ENCODE measurements at regions not wholly inside any gene's neighbourhood (a gene's known extent, or its start where the extent isn't known, plus 50 kb on each side); places are given as distances from the start of the nearest gene placed in this dataset.

DNA sequence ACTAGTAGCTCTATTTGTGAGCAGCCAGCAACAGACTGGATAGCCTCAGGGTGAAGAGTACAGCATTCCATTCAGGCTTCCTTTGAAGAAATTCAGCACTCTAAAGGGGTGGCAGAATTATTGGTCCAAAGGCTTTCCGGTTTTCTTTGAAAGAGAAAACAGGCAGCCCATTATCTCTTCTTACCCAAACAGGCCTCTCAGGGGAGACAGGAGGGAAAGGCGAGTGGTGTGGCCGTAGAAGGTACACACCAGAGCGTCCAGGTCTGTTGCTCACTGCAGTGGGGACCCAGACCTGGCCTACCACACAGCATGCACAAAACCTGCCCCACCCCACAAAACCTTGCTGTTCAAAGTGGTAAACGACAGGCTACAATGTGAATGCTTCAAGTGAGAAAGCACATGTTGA is 83.3 kb downstream of the ZNF608 start:
- peaks cover 0 to 3% (median 0%) of the 10 kb centered on the region in 4 experiments for H3K36me3 ChIP-seq (ENCODE audit: control insufficient read depth in 4 of 4, insufficient read depth in 4 of 4, low read length in 3 of 4)
- WGBS (ENCODE audit: insufficient coverage): 100% methylated on average over 2 of the region's 5 CpGs
- no peak overlapping the region for H3K27ac ChIP-seq (ENCODE audit: insufficient read depth in 1 of 2, low read depth in 1 of 2, low read length in 2 of 2, poor library complexity in 1 of 2, severe bottlenecking in 2 of 2)

DNA sequence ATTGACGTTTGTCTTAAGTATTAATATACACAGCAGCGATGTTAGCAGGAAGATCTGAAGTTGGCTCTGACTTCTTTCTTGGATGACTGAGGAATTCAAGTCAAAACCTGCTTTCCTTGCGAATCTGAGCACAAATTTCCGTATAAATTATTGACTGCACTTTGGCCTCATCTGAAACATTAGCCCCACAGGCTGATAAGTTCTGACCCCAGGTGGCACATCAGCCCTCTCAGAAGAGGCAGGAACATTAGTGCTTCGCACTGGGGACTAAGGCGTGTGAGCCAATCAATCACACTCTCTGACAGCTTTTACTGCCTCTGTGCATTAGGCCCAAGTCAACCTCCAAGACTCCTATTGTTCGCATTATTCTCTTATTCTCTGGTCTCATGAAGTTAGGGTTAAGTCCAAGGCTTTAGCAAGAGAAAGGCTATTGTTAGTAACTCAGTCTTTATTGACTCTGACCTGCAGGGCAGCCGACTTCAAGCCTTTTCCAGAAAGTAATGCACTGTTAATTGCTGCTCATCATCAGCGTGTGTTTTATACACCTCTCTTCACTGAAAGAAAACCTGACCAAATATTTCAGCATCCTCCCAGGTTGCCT is 84.2 kb downstream of the ZNF608 start:
- CTCF ChIA-PET: no interaction called here
- 95% methylated on average over 8 of the region's 9 CpGs for WGBS (ENCODE audit: insufficient coverage)
- Histone ChIP-seq H3K4me1 (ENCODE audit: control extremely low read depth in 1 of 4, control insufficient read depth in 4 of 4, insufficient read depth in 4 of 4, low read length in 3 of 4) (peaks cover 14 to 26% (median 19%) of the 10 kb centered on the region in 4 experiments), H3K27me3 (replicated peaks in 2 of 5; ENCODE audit: control insufficient read depth in 4 of 5, insufficient read depth in 5 of 5, low read length in 4 of 5) (no peaks in the 10 kb centered on the region), H3K4me3 (ENCODE audit: control insufficient read depth in 1 of 7, extremely low read depth in 1 of 7, insufficient read depth in 4 of 7, low read depth in 2 of 7, low read length in 6 of 7) (no peak overlapping the region), H3K27ac (ENCODE audit: insufficient read depth in 1 of 2, low read depth in 1 of 2, low read length in 2 of 2, poor library complexity in 1 of 2, severe bottlenecking in 2 of 2) (no peak overlapping the region), H3K9me3 (ENCODE audit: control extremely low read depth in 1 of 5, control insufficient read depth in 4 of 5, insufficient read depth in 2 of 5, low read depth in 1 of 5, low read length in 4 of 5) (no peaks in the 10 kb centered on the region), H3K36me3 (ENCODE audit: control insufficient read depth in 4 of 4, insufficient read depth in 4 of 4, low read length in 3 of 4) (no peaks in the 10 kb centered on the region)
- DNase-seq: no peak
- POLR2A ChIA-PET: no interaction called here

More for the DNA sequence above, 83.3 kb downstream of the ZNF608 start:
- ChIA-PET POLR2A (no interaction called here), CTCF (no interaction called here)
- Histone ChIP-seq H3K9me3 (ENCODE audit: control extremely low read depth in 1 of 5, control insufficient read depth in 4 of 5, insufficient read depth in 2 of 5, low read depth in 1 of 5, low read length in 4 of 5) (no peaks in the 10 kb centered on the region), H3K27me3 (replicated peaks in 2 of 5; ENCODE audit: control insufficient read depth in 4 of 5, insufficient read depth in 5 of 5, low read length in 4 of 5) (no peaks in the 10 kb centered on the region), H3K4me1 (ENCODE audit: control extremely low read depth in 1 of 4, control insufficient read depth in 4 of 4, insufficient read depth in 4 of 4, low read length in 3 of 4) (peaks cover 14 to 23% (median 19%) of the 10 kb centered on the region in 4 experiments), H3K4me3 (ENCODE audit: control insufficient read depth in 1 of 7, extremely low read depth in 1 of 7, insufficient read depth in 4 of 7, low read depth in 2 of 7, low read length in 6 of 7) (no peak overlapping the region)
- no peak for DNase-seq

DNA sequence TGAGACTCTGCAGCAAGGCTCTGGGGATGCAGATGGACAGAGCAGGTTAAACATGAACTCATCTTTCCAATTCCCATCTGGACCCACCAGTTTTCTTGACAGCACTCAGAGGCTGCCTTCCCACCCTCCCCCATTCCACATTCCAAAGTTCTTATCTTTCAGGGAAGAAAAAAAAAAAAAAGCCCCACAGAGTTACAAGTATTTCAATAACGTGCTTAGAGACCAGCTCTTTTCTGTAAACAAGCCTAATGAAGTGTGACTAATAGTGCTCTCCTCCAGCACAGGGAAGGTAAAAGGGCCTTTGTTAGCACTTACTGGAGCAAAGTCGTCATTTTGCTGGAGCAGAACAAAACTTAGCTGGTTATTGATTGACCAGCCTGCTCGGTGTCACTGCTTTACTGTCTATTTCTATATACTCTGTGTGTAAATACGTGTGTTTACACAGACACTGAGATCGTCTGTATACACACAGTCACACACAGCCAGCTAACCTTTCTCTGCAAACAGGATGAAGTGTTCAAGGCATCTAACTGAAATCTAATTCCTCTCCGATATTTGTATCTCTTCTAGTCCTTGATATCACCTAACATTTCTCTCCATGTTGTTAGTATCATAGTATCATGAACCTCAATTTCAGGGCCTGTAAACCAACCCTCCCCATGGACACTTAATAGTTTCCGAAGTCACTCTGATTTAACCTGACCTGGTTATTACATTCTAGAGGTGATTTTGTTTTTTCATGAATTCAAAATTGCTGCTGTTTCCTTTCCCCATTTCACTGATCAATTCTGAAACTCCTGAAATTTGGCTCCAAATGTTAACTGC is 84.9 kb downstream of the ZNF608 start:
- Histone ChIP-seq H3K27ac (ENCODE audit: insufficient read depth in 1 of 2, low read depth in 1 of 2, low read length in 2 of 2, poor library complexity in 1 of 2, severe bottlenecking in 2 of 2) (no peak overlapping the region), H3K4me3 (ENCODE audit: control insufficient read depth in 1 of 7, extremely low read depth in 1 of 7, insufficient read depth in 4 of 7, low read depth in 2 of 7, low read length in 6 of 7) (no peak overlapping the region), H3K4me1 (ENCODE audit: control extremely low read depth in 1 of 4, control insufficient read depth in 4 of 4, insufficient read depth in 4 of 4, low read length in 3 of 4) (peaks cover 16 to 26% (median 19%) of the 10 kb centered on the region in 4 experiments), H3K9me3 (ENCODE audit: control extremely low read depth in 1 of 5, control insufficient read depth in 4 of 5, insufficient read depth in 2 of 5, low read depth in 1 of 5, low read length in 4 of 5) (no peaks in the 10 kb centered on the region), H3K36me3 (ENCODE audit: control insufficient read depth in 4 of 4, insufficient read depth in 4 of 4, low read length in 3 of 4) (no peaks in the 10 kb centered on the region), H3K27me3 (replicated peaks in 2 of 5; ENCODE audit: control insufficient read depth in 4 of 5, insufficient read depth in 5 of 5, low read length in 4 of 5) (no peaks in the 10 kb centered on the region)
- ChIA-PET CTCF (no interaction called here), POLR2A (interaction anchor here (0.7 kb wide), 1 partner anchor 8 kb away, joined by 3 read pairs; no protein-coding TSS in a partner anchor)
- WGBS (ENCODE audit: insufficient coverage): 100% methylated on average over 5 of the region's 7 CpGs
- no peak for DNase-seq

DNA sequence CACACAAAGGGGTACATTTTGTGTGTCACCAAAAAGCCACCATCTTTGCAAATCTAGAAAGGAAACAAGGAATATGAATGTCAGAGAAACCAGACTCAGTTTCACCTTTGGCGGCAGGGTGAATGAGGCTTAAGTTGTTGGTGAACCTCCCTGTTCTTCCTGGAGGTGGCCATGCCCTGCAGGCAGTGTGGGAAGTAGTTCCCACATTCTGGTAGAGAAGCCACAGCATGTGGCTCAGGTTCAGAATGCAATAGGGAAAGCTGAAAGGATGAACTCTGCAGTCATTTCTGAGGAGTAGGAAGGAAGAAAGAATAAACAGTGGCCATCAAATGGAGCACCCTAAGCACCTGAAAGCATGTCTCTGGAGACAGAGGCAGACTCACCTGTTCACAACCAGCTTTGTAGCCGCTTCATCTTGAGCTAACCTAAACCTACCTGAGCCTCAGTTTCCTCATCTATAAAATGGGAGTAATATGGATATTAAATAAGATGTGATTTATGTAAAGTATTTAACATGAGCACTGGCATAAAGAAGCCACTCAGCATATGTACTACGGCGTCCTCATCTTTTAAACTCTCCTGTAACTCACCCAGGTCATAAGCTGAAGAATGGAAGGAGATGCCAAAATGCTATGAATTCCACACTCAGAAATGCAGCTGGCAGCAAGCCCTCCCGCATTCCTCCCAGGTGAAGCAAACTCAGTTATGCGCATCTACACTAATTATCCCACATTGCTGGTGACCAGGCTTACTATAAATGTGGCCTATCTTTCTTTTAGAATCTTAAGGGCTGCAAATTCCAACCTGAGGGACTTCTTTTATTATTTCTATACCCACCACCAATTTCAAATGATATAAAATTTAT is 86.0 kb downstream of the ZNF608 start:
- 91% methylated on average over 4 of the region's 6 CpGs for WGBS (ENCODE audit: insufficient coverage)
- ChIA-PET POLR2A (interaction anchor here (0.7 kb wide), 1 partner anchor 9 kb away, joined by 3 read pairs; no protein-coding TSS in a partner anchor), CTCF (no interaction called here)
- H3K4me1 ChIP-seq (ENCODE audit: control extremely low read depth in 1 of 4, control insufficient read depth in 4 of 4, insufficient read depth in 4 of 4, low read length in 3 of 4): peaks cover 22 to 36% (median 29%) of the 10 kb centered on the region in 4 experiments
- H3K4me3 ChIP-seq (ENCODE audit: control insufficient read depth in 1 of 7, extremely low read depth in 1 of 7, insufficient read depth in 4 of 7, low read depth in 2 of 7, low read length in 6 of 7): no peak overlapping the region
- no peak for DNase-seq
- H3K27me3 ChIP-seq (replicated peaks in 2 of 5; ENCODE audit: control insufficient read depth in 4 of 5, insufficient read depth in 5 of 5, low read length in 4 of 5): no peaks in the 10 kb centered on the region
- no peaks in the 10 kb centered on the region for H3K36me3 ChIP-seq (ENCODE audit: control insufficient read depth in 4 of 4, insufficient read depth in 4 of 4, low read length in 3 of 4)
- no peak overlapping the region for H3K27ac ChIP-seq (ENCODE audit: insufficient read depth in 1 of 2, low read depth in 1 of 2, low read length in 2 of 2, poor library complexity in 1 of 2, severe bottlenecking in 2 of 2)
- no peaks in the 10 kb centered on the region for H3K9me3 ChIP-seq (ENCODE audit: control extremely low read depth in 1 of 5, control insufficient read depth in 4 of 5, insufficient read depth in 2 of 5, low read depth in 1 of 5, low read length in 4 of 5)

DNA sequence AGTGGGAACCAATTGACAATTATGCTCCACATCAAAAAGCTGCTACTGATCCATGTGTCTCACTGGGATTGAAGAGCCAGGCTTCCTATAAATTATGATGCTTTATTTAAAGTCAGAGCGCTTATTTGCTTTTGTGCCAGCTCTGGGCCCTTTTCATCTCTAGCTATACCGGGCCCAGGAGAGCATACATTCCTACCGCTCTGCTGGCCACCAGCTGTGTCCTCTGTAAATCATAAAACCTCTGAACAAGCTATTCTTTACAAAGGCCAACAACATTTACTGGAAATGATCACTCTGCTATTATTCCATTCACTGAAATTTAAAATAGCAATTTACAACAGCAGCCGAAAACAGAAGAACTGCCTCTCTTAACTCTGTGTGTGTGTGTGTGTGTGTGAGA is 86.6 kb downstream of the ZNF608 start:
- ChIA-PET CTCF (interaction anchor here (0.9 to 1.2 kb wide), 2 partner anchors 36 to 65 kb away, joined by 3 read pairs; no protein-coding TSS in a partner anchor), POLR2A (interaction anchor here (1.0 kb wide), 1 partner anchor 89 kb away, joined by 4 read pairs; no protein-coding TSS in a partner anchor)
- Histone ChIP-seq H3K27ac (ENCODE audit: insufficient read depth in 1 of 2, low read depth in 1 of 2, low read length in 2 of 2, poor library complexity in 1 of 2, severe bottlenecking in 2 of 2) (no peak overlapping the region), H3K9me3 (ENCODE audit: control extremely low read depth in 1 of 5, control insufficient read depth in 4 of 5, insufficient read depth in 2 of 5, low read depth in 1 of 5, low read length in 4 of 5) (no peaks in the 10 kb centered on the region), H3K27me3 (replicated peaks in 2 of 5; ENCODE audit: control insufficient read depth in 4 of 5, insufficient read depth in 5 of 5, low read length in 4 of 5) (no peaks in the 10 kb centered on the region), H3K4me3 (ENCODE audit: control insufficient read depth in 1 of 7, extremely low read depth in 1 of 7, insufficient read depth in 4 of 7, low read depth in 2 of 7, low read length in 6 of 7) (peak overlapping the region in 1 of 7 experiments; percentile 55), H3K4me1 (ENCODE audit: control extremely low read depth in 1 of 4, control insufficient read depth in 4 of 4, insufficient read depth in 4 of 4, low read length in 3 of 4) (peaks cover 22 to 41% (median 30%) of the 10 kb centered on the region in 4 experiments), H3K36me3 (ENCODE audit: control insufficient read depth in 4 of 4, insufficient read depth in 4 of 4, low read length in 3 of 4) (no peaks in the 10 kb centered on the region)
- 93% methylated on average over 4 of the region's 4 CpGs for WGBS (ENCODE audit: insufficient coverage)
- DNase-seq: no peak

DNA sequence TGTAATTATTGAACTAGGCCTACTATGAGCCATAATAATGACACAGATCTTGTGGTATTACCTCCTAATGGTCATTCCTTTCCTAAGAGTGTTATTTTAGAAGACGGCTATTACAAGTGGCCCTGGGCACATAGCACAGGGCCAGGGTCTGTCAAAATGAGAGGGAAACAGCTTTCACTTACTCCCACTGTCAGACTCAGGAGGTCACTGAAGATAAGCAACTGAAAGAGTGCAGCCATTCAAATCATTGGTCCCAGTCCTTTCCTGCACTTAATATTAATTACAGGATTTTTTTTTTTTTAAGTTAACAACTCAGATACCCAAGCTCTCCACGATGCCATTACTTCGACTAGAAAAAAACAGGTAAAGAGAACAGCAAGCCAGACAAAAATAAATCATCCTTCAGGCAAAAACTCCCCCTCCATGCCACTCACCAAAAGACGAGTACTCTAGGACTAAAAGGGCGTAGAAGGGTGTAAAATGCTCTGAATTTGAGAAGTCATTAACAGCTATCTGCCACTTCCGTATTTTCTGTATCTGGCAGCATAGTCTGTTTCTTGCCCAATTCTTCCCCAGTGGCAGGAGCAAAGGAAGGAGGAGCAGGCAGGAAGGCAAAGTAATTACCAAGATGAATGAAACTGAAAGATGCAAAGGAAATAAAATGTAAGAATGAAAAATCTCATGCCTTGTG is 87.4 kb downstream of the ZNF608 start:
- H3K27ac ChIP-seq (ENCODE audit: insufficient read depth in 1 of 2, low read depth in 1 of 2, low read length in 2 of 2, poor library complexity in 1 of 2, severe bottlenecking in 2 of 2): no peak overlapping the region

More for the DNA sequence above, 87.4 kb downstream of the ZNF608 start:
- H3K4me1 ChIP-seq (ENCODE audit: control extremely low read depth in 1 of 4, control insufficient read depth in 4 of 4, insufficient read depth in 4 of 4, low read length in 3 of 4): peaks cover 22 to 41% (median 33%) of the 10 kb centered on the region in 4 experiments
- 43% methylated on average over 2 of the region's 6 CpGs for WGBS (ENCODE audit: insufficient coverage)
- ChIA-PET CTCF (interaction anchor here (0.9 to 1.2 kb wide), 2 partner anchors 35 to 66 kb away, joined by 3 read pairs; no protein-coding TSS in a partner anchor), POLR2A (interaction anchor here (0.6 to 1.0 kb wide), 3 partner anchors 35 to 383 kb away, joined by 3 to 4 read pairs (median 3); no protein-coding TSS in a partner anchor)
- H3K9me3 ChIP-seq (ENCODE audit: control extremely low read depth in 1 of 5, control insufficient read depth in 4 of 5, insufficient read depth in 2 of 5, low read depth in 1 of 5, low read length in 4 of 5): no peaks in the 10 kb centered on the region
- DNase-seq: peak; percentile 44 to 77 (median 70)
- H3K27me3 ChIP-seq (replicated peaks in 2 of 5; ENCODE audit: control insufficient read depth in 4 of 5, insufficient read depth in 5 of 5, low read length in 4 of 5): no peaks in the 10 kb centered on the region
- peak overlapping the region in 2 of 7 experiments; percentile 42 to 55 for H3K4me3 ChIP-seq (ENCODE audit: control insufficient read depth in 1 of 7, extremely low read depth in 1 of 7, insufficient read depth in 4 of 7, low read depth in 2 of 7, low read length in 6 of 7)
- no peaks in the 10 kb centered on the region for H3K36me3 ChIP-seq (ENCODE audit: control insufficient read depth in 4 of 4, insufficient read depth in 4 of 4, low read length in 3 of 4)

Data from common myeloid progenitor, CD34-positive (primary cell).